ENCODE measurements at regions not wholly inside any gene's neighbourhood (a gene's known extent, or its start where the extent isn't known, plus 50 kb on each side); places are given as distances from the start of the nearest gene placed in this dataset.
A peak's percentile ranks its signal among the peaks of the same experiment; 100 is the strongest.
"Not testable (repeated sequence)": the region's sequence is repeated elsewhere in the genome, so short reads cannot be mapped to it uniquely, and the experiment has no call there.

- no peak for DNase-seq
Observed at GRCh38 chr10:33776419-33777070, 442.1 kb upstream of the NRP1 start.

GRCh38 chr10:33774857-33775256 is 440.4 kb upstream of the NRP1 start:
- DNase-seq, result no peak

GRCh38 chr10:33773886-33774480 is 439.5 kb upstream of the NRP1 start:
- DNase-seq, result no peak

GRCh38 chr10:33773253-33773573 is 438.7 kb upstream of the NRP1 start:
- DNase-seq, result no peak

- peak in 1 of 2 donors; percentile 9 for DNase-seq
Observed at GRCh38 chr10:33772370-33773252, 438.1 kb upstream of the NRP1 start.

DNA sequence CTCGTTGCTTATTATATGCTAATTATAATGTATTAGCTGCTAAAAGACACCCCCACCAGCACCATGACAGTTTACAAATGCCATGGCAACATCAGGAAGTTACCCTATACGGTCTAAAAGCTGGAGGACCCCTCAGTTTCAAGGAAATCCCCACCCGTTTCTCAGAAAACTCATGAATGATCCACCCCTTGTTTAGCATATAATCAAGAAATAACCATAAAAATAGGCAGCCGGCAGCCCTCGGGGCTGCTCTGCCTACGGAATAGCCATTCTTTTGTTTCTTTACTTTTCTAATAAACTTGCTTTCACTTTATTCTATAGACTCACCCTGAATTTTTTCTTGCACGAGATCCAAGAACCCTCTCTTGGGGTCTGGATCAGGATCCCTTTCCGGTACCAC is 437.4 kb upstream of the NRP1 start:
- not testable (repeated sequence) for DNase-seq

- no peak for DNase-seq
Observed at GRCh38 chr10:33764694-33765185, 430.3 kb upstream of the NRP1 start.

DNA sequence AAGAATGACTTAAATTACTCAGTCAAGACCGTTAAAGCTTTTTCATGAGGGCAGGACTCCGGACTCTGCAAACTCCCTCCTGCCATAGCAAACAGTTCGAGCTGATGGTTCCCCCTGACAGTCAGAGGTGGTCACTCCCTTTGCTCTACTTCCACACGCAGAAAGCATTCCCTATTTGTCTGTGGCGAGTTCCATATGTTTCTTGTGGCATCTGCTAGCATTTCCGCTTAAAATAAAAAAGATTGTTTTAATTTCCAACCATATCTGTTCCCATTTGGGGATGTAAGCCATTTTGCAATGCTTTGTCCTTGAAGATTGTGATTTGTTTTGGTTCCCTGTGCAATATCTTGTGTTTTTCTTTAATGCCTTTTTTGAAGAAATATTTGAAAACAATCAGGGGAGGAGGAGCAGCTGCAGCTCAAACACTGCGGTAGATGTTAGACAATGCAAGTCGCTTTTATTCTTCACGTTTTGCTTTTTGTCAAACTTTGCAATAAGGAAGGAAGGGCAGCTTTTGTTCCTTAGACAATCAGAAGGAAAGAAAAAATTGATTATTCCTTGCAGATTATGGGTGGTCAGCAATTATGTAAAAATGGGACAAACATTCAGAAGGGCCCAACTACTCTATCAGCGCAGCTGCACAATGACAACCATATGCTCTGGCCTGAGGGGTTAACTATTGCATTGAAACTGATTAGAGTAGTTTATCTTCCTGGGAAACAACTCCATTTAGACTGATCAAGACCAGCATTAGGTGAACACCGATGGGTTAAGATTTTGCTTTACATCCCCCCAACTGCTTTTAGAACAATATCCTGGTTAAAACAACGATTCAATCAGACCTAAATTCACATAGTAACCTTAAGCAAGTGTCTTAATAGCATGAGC is 425.8 kb upstream of the NRP1 start:
- DNase-seq, result no peak

DNA sequence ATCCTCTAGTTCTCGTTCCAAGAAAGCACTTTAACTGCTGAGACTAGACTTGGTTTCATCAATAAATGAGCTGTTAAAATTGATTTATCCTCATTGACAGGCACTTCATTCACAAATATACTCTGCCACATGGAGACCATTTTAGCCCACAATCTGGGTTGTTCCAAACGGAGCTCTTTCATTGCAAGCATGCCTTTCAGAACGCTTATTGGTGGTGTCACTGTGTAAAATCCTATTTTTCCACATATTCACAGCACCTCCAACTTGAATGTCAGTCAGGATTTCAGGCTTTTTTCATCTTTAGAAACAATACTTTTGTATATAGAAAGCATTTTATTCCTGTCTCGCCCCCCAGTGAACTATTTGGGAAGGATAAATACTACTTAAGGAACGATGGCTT is 424.7 kb upstream of the NRP1 start:
- DNase-seq, result no peak

GRCh38 chr10:33758299-33758698 is 423.8 kb upstream of the NRP1 start:
- no peak for DNase-seq

DNA sequence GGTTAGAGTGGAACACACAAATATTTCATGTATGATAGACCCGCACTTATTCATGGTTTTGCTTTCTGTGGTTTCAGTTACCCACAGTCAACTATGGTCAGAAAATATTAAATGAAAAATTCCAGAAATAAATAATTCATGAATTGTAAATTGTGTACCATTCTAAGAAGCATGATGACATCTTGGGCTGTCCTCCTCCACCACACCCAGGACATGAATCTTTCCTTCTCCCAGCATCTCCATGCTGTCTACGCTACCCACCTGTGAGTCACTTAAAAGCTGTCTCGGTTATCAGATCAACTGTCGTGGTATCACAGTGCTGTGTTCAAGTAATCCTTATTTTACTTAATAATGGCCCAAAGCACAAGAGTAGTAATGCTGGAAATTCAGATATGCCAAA is 419.6 kb upstream of the NRP1 start:
- DNase-seq, result no peak

DNA sequence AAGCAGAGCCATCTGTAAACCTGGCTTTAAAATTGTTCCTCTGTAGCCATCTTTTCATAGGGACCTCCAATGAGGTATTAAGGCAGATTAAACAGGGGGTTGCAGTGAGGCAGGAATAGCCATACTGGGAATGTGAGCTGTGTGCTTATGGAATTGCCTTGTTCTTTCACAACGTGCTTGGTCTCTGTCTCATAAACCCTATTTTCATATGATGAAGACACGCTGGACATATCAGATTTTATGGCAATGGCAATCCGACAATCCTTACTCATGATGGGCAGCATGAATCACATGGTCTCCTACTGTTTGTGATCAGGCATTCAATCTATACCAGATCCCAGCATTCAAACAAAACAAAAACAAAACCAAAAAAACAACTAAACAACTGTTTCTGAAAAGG is 418.9 kb upstream of the NRP1 start:
- DNase-seq, result no peak

- DNase-seq, result no peak
Observed at GRCh38 chr10:33749790-33750189, 415.3 kb upstream of the NRP1 start.

DNA sequence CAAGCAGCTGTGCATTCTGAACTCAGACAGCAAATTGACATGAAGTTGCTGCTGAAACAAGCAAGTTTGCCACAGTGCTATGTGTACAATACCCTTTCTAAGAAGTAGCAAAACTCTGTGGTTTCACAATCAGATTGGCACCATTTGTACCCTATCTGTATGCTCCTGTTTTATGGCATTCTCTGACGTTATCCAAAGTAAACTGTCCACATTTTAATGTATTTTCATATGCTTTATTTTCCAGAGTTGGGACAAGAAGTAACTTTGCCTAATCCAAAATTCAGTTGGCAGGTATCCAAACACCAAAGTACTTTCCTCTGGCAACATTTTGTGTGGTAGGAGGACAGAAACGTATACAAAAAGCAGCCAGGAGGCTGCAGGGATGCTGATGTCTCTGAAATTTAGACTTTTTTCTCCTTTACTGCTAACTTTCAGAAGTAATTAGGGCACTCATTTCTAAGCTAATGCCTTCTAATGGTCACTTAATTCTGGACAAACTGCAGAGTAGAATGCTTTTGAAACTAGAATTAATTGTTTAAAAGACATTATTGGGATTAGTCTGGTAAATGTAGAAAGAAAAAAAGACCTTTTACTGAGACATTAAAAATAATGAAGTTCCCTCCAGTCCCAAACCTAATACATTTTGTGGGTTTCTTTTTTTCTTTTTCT is 414.7 kb upstream of the NRP1 start:
- DNase-seq, result no peak

- DNase-seq, result no peak
Observed at GRCh38 chr10:33746836-33747268, 412.4 kb upstream of the NRP1 start.

- no peak for DNase-seq
Observed at GRCh38 chr10:33746186-33746585, 411.7 kb upstream of the NRP1 start.

- DNase-seq, result no peak
Observed at GRCh38 chr10:33743429-33743857, 409.0 kb upstream of the NRP1 start.

DNA sequence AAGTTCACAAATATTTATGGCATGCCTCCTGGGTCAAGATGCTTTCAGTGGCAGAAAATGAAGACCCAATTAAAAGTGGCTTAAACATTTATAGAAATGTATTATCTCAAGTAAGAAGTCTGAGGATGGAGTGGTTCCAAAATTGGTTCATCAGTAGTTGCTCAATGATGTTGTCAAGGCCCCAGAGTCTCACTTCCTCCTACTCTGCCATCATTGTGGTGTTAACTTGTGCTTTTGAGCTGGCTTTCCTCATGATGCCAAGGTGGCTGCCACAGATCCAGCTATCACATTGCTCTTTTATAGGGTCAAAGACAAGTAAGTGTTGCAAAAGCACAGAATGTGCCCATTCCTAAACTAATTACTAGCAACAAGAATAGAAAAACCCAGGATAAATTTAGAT is 404.6 kb upstream of the NRP1 start:
- no peak for DNase-seq

DNA sequence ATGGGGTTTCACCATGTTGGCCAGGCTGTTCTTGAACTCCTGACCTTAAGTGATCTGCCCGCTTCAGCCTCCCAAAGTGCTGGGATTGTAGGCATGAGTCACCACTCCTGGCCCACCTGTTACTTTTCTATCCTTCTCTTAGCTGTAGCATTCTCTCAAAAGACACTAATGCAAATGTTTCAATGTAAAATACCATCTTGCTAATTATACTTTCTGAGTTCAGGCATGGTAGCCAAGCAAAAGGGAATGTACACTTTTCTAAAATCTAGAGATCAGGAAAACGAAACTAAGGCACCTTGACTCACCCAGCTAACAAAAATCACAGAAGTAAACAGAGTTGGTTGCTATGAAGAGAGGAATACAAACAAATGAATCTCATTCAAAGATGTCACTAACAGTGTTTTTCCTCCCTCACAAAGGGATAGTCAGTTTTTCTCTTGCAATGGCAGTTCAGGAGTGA is 401.0 kb upstream of the NRP1 start:
- no peak for DNase-seq

GRCh38 chr10:33734393-33735155 is 400.1 kb upstream of the NRP1 start:
- no peak for DNase-seq

DNA sequence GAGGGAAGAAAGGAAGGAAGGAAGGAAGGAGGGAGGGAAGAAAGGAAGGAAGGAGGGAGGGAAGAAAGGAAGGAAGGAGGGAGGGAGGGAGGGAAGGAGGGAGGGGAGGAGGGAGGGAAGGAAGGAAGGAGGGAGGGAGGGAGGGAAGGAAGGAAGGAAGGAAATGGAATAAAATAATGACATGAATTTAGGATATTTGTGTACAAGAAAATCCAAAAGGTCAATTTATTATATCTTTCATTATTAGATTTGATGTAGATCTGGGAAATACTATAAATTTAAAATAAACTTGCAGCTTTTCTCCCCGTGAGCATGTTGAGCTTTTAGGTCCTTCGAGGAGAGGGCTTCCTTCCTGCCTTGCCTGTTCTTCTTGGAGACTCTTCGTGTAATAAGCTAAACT is 398.6 kb upstream of the NRP1 start:
- no peak for DNase-seq
